ENCODE measurements at regions not wholly inside any gene's neighbourhood (a gene's known extent, or its start where the extent isn't known, plus 50 kb on each side); places are given as distances from the start of the nearest gene placed in this dataset.

DNA sequence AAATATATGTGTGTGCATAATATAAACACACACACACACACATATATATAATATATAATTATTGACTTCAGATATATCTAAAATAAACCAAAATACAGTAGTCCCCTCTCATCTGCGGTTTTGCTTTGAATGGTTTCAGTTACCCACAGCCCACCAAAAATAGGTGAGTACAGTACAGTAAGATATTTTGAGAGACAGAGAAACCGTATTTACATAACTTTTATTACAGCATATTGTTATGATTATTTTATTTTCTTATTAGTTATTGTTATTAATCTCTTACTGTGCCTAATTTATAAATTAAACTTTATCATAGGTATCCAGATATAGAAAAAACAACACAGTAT lies 564.2 kb downstream of the ACTL7B start:
- no peaks in the 10 kb centered on the region for H3K9me3 ChIP-seq (ENCODE audit: control insufficient read depth, insufficient read depth, low read depth, low read length)
- H3K4me3 ChIP-seq (ENCODE audit: low read depth, low read length): no peak overlapping the region
- CTCF ChIA-PET: interaction anchor here (2.3 kb wide), 1 partner anchor 8 kb away, joined by 6 read pairs; no protein-coding TSS in a partner anchor
- H3K27ac ChIP-seq (ENCODE audit: extremely low read depth, low read depth, low read length): no peak overlapping the region
- H3K4me1 ChIP-seq (ENCODE audit: control insufficient read depth, insufficient read depth, low read length): no peaks in the 10 kb centered on the region
- TF ChIP-seq ZNF132 (tag by site-specific recombination; IDR thresholded peaks at IDR 0.05; ENCODE audit: borderline replicate concordance): no peak
- no peak for TF ChIP-seq ZNF23 (tag by site-specific recombination; IDR thresholded peaks at IDR 0.05; ENCODE audit: borderline replicate concordance)
- TF ChIP-seq ZNF521 (tag by site-specific recombination; IDR thresholded peaks at IDR 0.05): no peak
- no peak for TF ChIP-seq FEZF1 (tag by site-specific recombination; IDR thresholded peaks at IDR 0.05)
- TF ChIP-seq, protein P1, sequence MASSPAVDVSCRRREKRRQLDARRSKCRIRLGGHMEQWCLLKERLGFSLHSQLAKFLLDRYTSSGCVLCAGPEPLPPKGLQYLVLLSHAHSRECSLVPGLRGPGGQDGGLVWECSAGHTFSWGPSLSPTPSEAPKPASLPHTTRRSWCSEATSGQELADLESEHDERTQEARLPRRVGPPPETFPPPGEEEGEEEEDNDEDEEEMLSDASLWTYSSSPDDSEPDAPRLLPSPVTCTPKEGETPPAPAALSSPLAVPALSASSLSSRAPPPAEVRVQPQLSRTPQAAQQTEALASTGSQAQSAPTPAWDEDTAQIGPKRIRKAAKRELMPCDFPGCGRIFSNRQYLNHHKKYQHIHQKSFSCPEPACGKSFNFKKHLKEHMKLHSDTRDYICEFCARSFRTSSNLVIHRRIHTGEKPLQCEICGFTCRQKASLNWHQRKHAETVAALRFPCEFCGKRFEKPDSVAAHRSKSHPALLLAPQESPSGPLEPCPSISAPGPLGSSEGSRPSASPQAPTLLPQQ (tag by site-specific recombination; IDR thresholded peaks at IDR 0.05): no peak
- no peak for TF ChIP-seq ZNF214 (tag by site-specific recombination; IDR thresholded peaks at IDR 0.05; ENCODE audit: borderline replicate concordance)
- TF ChIP-seq ZNF423 (tag by site-specific recombination; IDR thresholded peaks at IDR 0.05): no peak
- TF ChIP-seq ZNF292 (tag by site-specific recombination; IDR thresholded peaks at IDR 0.05; ENCODE audit: borderline replicate concordance, low read depth): no peak
- H3K36me3 ChIP-seq (ENCODE audit: control insufficient read depth in 2 of 2, insufficient read depth in 1 of 2, low read length in 2 of 2): no peaks in the 10 kb centered on the region
- POLR2A ChIA-PET: no interaction called here

DNA sequence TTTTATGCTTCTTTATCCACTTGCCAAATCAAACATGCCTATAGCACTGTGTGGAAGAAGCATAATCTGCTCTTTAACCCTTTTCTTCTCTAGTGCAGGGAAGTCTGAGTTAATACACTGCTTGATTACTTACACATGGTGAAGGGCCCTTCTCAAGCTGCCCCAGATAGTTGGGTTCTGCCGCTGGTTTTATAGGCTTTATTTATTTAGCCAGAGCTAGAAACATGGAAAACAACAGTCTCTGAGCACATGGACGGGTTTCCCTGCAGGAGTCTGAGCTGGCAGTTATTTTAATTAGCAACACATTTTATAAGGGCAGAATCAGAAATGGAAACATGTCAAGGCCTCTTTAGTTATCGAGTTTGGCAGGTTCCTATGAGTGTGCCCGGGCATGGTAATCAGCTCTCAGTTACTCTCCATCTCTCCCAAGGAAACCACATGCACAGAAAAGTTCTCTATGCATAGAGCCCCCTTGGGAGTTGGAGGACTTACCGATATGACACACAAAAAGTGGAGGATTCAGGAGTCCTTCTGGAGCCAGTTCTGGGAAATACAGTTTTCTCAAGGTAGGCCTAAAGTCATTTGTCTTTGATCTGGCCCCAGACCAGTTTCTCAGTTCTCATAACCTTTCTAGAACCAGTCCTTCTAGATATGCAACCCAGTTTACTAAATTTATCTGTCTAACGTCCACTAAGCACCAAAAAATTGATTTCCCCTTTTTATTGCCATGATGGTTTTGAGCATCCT lies 564.8 kb downstream of the ACTL7B start:
- Histone ChIP-seq H3K36me3 (ENCODE audit: control insufficient read depth in 2 of 2, insufficient read depth in 1 of 2, low read length in 2 of 2) (no peaks in the 10 kb centered on the region), H3K4me3 (ENCODE audit: low read depth, low read length) (no peak overlapping the region), H3K4me1 (ENCODE audit: control insufficient read depth, insufficient read depth, low read length) (no peaks in the 10 kb centered on the region), H3K9me3 (ENCODE audit: control insufficient read depth, insufficient read depth, low read depth, low read length) (no peaks in the 10 kb centered on the region), H3K27ac (ENCODE audit: extremely low read depth, low read depth, low read length) (no peak overlapping the region)
- TF ChIP-seq, protein P2, sequence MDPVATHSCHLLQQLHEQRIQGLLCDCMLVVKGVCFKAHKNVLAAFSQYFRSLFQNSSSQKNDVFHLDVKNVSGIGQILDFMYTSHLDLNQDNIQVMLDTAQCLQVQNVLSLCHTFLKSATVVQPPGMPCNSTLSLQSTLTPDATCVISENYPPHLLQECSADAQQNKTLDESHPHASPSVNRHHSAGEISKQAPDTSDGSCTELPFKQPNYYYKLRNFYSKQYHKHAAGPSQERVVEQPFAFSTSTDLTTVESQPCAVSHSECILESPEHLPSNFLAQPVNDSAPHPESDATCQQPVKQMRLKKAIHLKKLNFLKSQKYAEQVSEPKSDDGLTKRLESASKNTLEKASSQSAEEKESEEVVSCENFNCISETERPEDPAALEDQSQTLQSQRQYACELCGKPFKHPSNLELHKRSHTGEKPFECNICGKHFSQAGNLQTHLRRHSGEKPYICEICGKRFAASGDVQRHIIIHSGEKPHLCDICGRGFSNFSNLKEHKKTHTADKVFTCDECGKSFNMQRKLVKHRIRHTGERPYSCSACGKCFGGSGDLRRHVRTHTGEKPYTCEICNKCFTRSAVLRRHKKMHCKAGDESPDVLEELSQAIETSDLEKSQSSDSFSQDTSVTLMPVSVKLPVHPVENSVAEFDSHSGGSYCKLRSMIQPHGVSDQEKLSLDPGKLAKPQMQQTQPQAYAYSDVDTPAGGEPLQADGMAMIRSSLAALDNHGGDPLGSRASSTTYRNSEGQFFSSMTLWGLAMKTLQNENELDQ (tag by site-specific recombination; IDR thresholded peaks at IDR 0.05; ENCODE audit: low read depth): no peak
- TF ChIP-seq ZNF10 (tag by site-specific recombination; IDR thresholded peaks at IDR 0.05): no peak
- no peak for TF ChIP-seq RBAK (tag by site-specific recombination; IDR thresholded peaks at IDR 0.05)
- no peak for TF ChIP-seq ZNF530 (tag by site-specific recombination; IDR thresholded peaks at IDR 0.05; ENCODE audit: low read depth)
- no peak for TF ChIP-seq ZNF596 (tag by site-specific recombination; IDR thresholded peaks at IDR 0.05)
- TF ChIP-seq, protein P3, sequence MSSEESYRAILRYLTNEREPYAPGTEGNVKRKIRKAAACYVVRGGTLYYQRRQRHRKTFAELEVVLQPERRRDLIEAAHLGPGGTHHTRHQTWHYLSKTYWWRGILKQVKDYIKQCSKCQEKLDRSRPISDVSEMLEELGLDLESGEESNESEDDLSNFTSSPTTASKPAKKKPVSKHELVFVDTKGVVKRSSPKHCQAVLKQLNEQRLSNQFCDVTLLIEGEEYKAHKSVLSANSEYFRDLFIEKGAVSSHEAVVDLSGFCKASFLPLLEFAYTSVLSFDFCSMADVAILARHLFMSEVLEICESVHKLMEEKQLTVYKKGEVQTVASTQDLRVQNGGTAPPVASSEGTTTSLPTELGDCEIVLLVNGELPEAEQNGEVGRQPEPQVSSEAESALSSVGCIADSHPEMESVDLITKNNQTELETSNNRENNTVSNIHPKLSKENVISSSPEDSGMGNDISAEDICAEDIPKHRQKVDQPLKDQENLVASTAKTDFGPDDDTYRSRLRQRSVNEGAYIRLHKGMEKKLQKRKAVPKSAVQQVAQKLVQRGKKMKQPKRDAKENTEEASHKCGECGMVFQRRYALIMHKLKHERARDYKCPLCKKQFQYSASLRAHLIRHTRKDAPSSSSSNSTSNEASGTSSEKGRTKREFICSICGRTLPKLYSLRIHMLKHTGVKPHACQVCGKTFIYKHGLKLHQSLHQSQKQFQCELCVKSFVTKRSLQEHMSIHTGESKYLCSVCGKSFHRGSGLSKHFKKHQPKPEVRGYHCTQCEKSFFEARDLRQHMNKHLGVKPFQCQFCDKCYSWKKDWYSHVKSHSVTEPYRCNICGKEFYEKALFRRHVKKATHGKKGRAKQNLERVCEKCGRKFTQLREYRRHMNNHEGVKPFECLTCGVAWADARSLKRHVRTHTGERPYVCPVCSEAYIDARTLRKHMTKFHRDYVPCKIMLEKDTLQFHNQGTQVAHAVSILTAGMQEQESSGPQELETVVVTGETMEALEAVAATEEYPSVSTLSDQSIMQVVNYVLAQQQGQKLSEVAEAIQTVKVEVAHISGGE (tag by site-specific recombination; conservative IDR thresholded peaks at IDR 0.05; ENCODE audit: low read depth): no peak
- TF ChIP-seq SP7 (tag by site-specific recombination; IDR thresholded peaks at IDR 0.05): no peak
- no peak for TF ChIP-seq MZF1 (tag by site-specific recombination; IDR thresholded peaks at IDR 0.05; ENCODE audit: borderline replicate concordance)
- no peak for TF ChIP-seq ZNF223 (tag by site-specific recombination; IDR thresholded peaks at IDR 0.05)
- TF ChIP-seq ZNF221 (tag by site-specific recombination; IDR thresholded peaks at IDR 0.05; ENCODE audit: borderline replicate concordance): no peak
- no peak for TF ChIP-seq KLF1 (tag by site-specific recombination; IDR thresholded peaks at IDR 0.05)
- CTCF ChIA-PET: interaction anchor here (1.0 kb wide), 1 partner anchor 19 kb away, joined by 5 read pairs; no protein-coding TSS in a partner anchor
- POLR2A ChIA-PET: no interaction called here
